Hindlimb muscle (tissue), 1 donor: ENCODE measurements at regions not wholly inside any gene's neighbourhood (a gene's known extent, or its start where the extent isn't known, plus 50 kb on each side); places are given as distances from the start of the nearest gene placed in this dataset.

Experiments used
- DNase-seq: peaks from one replicate; pipeline ENCODE4 v3.0.0-alpha.2; 2013

DNA sequence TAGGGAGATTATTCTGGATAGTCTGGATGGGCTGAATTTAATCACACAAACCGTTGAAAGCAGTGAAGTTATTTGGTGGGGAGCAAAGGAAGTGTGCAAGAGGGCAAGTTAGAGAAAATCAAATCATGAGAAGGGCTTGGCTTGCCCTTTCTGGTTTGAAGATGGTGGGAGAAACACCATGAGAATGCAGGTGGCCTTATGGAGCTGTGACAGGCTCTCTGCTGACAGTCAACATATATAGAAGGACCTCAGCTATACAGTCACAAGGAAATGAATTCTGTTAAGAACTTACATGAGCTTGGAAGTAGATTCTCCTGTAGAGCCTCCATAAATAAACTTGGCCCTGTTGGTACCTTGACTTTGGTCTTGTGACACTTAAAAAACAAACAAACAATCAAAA, 72.3 kb downstream of the GMNC start:
- DNase-seq, result no peak

DNA sequence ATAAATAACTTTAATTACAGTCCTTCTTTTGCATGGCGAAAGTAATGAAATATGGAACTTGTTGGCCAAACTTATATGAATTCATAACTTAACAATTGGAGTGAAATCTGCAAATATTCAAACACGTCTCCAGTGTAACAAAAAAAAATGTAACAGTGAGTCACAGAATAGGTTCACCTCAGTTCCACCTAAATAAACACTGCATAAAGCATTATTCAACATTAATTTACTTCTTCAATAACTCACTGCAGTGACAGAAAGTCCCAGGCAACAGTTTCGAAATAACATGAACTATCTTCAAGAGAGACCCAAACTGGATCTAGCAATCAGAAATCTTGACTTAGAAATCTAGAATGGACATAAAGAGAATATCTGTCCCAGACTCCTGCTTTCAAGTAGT, 75.6 kb downstream of the GMNC start:
- DNase-seq, result no peak

DNA sequence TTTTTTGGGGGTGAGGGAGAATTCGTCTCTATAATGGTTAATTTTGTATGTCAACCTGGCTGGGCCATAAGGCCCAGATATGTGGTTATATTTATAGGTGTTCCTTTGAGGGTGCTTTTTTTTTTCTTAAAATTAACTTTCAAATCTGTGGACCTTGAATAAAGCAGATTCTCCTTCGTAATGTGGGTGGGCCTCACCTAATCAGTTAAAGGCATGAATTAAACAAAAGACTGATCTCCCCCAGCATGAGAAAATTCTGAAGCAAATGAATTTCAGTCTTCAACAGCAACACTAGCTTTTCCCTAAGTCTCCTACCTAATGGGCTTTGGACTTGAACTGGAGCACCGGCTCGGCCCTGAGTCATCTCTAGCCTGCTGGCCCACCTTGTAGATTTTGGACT, 77.4 kb downstream of the GMNC start:
- no peak for DNase-seq

DNA sequence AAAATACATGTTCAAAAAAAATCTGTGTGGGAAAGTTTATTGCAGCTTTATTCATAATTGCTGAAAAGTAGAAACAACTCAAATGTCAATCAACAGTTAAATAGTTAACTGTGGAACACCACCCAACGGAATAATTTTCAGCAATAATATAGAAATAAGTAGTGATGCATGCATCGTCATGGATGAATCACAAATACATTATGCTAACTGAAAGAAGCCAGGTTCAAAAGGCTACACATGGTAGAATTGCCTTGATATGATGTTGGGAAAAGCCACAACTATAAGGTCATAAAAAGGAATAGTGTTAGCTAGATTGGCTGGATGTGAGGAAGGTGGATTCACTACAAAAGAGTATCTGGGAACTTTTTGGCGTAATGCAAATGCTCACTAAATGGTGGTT, 82.0 kb downstream of the GMNC start:
- DNase-seq, result no peak

DNA sequence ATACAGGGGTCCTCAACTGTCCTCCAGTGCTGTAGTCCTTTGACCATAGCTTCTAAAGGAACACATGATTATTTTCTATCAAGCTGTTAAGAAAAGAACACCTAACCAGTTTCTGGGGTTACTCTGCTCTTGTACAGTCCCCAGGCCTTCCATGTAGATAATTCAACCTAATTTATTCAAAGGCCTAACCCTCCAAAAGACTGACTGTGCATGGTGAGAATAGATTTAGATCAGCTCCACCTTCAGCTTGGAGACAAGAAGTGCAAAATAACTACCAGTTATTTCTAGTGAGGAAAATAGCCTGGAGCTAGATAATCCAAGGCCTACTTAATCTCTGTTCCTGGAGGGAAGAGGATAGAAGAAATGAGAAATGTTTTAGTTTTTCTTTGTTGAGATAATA, 87.9 kb downstream of the GMNC start:
- no peak for DNase-seq

DNA sequence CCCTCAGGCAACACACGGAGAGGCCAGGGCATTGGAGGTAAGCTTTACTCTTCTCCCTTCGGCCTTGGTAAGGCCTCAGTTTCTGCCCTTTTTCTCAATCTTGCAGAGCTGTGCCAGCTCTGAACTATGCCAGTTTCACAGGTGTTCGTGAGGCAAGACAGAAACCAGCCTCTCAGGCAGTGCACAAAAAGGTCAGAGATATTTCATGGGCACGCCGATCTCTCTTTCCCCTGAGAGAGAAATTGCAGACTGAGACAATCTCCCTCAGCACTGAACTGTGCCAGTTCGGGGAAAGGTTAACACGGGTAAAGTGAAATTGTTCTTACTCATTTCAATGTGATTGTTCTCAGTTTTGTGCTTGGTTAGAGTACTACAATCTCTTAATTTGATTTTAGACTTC, 88.5 kb downstream of the GMNC start:
- DNase-seq, result no peak

DNA sequence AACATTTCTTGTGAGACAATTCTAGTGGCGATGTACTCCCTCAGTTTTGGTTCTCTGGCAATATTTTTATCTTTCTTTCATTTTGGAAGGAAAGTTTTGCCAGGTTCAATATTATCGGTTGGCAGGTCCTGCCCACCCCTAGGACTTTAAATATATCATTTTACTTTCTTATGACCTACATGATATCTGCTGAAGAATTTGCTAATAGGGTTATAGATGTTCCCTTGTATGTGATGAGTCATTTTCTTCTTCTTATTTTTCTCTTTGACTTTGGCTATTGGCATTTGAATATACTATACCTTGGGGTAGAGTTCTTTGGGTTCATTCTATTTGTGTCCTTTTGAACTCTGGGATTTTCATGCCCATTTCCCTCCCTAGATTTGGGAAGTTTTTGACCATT, 89.7 kb downstream of the GMNC start:
- no peak for DNase-seq

DNA sequence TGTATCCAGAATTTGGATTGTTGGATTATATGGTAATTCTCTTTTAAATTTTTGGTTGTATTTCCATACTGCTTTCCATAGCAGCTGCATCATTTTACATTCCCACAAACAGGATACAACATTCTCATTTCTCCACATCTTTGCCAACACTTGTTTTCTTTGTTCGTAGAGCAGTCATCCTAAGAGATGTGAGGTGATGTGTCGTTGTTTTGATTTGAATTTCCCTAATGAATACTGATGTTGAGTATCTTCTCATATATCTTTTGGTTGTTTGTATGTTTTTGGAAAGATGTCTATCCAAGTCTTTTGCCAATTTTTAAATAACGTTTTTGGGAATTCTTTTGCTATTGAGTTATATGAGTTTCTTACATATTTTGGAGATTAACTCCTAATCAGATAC, 93.6 kb downstream of the GMNC start:
- DNase-seq, result peak; percentile 37

DNA sequence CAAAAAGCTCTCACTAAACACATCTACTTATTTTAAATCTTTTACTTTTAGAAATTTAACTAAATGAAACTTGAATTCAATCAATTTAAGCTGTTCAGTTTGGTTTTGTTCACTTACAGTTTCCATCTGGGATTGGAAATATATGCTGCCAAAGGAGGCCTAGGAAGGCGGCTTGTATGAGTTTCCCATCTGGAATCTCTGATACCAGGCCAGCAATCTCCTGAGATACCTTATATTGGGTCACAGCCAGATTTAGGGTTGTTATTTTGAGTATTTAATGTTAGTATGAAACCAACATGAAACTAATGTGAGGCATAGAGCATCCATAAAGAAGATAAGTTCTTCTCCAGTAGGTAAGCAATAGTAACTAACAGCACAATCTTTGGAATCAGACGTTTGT, 94.6 kb downstream of the GMNC start:
- DNase-seq, result peak; percentile 25

DNA sequence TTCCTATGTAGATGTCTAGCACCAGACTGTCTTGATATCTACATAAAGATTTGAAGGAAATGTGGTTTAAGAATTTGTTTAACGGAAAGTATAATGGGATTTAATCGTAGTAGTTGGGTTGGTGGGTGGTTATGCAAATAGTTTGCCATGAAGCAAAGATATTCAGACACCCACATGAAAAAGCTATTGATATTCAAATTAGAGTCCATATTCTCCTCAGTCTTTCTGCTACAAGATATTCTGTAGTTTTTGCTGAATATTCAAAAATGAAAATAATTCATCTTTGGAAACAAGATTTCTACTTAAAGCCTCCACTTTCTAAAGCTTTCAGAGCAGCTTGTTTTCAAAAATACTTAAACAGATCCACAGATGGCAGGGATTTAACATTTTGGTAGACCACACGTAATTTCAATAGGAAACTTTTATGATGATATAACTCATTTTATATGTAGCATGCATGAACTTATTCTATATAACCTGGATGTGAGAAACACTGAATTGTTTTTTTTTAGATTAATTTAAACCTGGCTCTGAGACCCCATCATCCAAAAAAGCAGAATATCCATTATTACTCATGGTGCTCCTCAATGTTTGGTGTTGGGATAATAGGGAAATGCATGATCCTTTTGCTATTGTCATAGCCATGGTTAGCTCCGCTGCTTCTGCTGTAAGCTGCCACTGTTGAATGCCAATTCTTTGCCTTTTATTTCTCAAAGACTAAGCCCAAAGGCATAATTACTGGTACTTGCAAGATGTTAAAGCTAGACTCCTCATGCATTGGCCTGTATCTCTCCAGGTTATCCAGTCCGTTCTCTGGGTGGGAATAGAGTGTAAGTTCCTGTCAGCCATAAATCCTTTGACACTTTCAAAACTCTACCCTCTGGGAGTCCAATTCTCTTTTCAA, 98.0 kb downstream of the GMNC start:
- DNase-seq, result no peak

DNA sequence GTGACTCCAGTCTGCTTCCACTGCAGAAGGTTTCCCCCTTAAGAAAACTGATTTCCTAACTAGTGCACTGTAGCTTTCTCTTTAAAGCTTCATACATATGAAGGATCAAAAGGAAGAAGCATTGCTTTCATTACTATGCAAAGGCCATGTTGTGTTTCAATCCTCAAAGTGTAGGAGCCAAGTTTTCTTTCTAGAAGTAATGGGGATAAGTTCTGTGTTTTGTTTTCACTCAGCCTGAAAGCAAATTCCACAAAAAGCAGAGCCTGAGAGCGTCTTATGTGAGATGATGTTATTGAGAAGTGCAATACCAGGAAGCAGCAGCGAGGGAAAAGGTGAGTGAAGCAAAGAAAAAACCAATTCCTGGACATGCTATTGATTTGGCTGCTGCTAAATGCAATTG, 99.7 kb downstream of the GMNC start:
- no peak for DNase-seq

DNA sequence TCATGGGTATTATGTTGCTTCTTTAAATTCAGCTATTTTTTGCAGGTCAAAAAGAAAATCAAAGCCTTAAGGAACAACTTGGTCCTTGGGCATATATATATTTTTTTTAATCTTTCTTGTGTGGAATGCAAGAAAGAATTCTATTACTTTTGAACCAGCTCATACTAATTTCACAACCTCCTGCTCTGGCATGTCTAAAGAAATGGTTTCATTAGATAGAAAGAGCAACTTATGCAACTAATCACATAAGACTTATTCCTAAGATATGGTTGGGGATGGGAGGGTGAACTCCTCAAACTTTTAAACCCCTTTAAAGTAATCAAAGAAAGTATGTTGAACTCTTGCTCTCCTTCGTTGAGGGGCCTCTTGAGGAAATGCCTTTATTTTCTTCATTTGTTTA, 114.9 kb downstream of the GMNC start:
- DNase-seq, result no peak

DNA sequence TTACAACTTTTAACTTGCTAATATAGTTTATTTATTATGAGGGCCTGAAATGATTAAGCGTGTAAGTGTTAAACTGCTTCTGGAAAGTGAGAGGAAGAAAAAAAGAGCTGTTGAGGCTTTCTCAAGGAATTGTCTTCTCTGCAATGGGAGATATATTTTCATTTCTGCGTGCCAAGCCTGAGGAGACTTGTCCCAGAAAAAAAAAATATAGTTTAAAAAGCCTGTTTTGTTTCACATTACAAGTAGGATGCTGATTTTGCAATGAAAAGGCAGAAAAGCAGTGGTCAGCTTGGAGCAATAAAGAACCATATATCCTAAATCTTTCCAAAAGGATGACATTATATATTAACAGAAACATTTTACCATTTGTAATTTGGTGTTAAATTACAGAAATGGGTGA, 115.5 kb downstream of the GMNC start:
- no peak for DNase-seq

DNA sequence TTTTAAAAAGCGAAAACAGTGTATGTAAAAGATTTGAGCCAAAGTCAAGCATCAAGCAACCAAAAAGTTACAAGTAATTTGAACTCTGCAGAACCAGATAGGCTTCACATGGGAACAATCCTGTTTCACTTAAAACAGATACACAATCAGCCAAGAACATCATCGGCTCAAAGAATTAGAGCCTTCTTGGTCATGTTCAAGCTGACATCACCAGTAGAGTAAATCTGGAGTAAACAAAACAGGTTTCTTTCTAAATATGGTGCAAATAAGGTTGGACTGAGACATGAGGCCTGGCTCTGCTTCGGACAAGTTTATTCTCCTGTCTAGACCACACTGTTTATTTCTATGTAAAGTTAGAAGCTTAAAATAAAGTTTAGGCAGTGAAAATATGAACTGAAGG, 116.0 kb downstream of the GMNC start:
- DNase-seq, result no peak

DNA sequence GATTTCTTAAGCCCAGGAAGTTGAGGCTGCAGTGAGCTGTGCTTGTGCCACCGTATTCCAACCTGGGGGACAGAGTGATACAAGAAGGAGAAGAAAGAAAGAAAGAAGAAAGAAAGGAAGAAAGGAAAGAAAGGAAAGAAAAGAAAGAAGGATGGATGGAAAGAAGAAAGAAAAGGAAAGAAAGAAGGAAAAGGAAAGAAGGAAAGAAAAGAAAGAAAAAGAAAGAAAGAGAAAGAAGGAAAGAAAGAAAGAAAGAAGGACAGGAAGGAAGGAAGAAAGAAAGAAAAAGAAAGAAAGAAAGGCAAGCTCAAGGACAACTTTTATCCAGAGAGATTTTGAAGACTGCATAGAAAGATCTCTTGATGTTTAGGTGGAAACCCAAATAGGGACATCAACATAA, 120.7 kb downstream of the GMNC start:
- no peak for DNase-seq

DNA sequence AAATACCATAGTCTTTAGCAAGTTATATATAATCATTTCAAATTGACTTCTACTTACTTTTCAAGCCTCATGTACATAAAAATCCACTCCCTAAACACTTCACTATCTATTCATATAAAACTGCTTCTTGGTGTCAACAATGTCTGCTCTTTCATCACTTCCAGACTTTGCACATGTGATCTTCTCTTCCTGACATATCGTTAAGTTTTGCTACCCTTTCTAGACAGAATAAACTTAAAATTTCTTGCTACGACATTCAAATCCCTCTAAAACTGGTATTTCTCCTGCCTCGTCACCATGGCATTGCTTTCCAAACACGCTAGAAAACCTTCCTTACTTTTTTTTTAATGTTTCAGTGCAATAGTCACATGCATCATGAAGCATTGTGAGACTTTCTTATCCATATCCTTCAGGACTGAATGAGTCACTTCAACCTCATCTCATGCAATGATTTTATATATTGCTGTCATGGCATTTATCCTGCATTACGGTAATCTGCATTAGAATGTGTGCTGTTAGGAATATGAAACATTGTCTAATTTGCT, 122.8 kb downstream of the GMNC start:
- no peak for DNase-seq

DNA sequence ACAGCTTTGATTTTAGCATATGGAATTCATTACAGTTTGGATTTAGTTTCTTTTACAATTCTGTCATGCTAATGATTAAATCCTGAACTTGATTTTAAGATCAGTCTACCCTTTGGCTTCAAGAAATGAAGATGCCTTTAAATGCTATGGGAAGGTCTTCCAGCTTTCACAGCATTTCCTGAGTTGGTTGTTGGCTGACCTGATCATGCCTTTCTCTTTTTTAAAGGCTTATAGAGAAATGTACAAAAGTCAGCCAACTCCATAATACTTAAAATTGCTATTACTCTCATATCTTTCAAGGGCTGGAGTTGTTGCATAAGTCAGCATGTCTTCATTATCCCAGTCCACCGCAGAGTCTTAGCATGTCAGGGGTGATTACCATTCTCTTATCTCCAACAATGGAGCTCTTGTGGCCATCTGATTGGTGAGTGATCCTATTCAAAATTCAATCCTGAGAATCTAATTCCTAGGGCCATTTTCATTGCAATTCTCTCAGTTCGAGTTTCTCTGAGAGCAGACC, 123.8 kb downstream of the GMNC start:
- DNase-seq, result no peak

DNA sequence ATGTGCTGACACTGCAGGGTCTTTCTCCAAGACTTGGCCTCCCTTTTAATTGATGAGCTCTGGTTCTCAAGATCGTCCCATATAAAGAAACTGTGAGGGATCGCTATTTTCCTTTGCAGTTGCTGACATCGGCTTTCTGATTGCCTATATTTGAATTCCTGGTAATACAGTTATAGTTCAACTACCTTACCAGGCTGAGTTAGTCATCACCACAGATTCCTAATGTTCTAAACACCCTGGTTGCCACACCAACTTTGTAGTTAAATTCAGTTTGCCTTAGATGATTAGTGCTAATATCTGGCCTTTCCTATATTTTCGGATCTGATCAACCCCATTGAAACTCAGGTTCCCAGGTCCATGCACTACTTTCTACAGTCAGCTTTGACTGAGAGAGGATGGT, 125.0 kb downstream of the GMNC start:
- DNase-seq, result no peak

DNA sequence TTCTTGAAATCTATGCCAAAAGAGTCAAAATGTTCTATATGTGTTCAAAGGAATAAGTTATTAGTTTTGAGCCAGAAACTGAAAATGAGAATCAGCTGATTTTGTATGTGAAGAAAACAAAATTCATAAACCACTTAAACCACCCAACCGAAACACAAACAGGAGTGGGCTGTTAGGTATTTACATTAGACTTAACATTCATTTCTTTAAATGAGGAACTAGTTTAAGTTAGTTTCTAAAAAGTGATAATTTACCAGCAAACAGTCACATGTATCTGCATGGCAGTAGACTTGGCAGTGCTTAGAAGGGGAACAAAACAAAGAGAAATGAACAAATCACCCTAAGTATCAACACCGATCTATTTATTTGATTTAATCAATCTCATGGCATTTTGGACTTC, 128.0 kb downstream of the GMNC start:
- DNase-seq, result no peak

DNA sequence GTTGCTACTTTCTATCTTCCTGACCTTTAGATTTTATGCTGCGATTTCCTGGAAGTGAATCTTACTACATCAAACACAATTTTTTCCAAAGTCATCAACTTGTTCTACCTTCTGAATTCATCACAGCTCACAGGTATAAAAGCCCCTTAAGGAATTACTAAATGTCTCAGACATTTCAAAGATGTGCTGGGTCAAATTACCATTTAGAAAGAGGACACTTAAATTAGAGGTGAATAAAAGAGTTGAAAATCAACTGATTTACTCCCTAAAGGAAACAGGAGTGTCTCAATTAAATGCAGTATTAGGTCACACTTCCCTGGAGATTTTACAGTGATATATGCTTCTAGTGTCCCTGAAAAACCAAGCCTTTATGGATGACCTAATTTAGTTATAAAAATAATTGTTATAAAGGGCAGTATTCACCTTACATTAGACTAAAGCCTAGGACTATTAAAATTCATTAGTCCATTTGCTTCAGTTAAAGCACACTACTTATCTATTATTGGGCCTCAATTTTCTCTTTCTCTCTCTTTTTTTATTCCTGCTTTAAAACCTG, 128.8 kb downstream of the GMNC start:
- no peak for DNase-seq

DNA sequence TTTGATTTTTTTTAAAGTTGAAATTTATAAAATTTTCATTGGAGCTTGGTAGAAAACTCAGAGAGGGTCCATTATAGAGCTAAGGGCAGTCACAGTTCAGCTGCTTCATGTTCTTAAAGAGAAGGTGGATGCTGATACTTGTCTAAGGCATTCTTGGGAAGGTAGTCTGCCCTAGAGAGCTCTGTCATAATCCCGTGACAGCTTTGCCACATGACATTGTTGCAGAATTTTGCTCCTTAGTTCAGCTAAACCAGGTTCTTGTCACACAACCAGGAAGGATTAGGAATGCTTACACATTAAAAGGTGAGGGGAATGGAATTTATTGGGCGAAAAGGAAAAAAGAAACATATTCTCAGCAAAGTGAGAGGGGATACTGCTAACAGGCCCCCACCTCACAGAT, 130.9 kb downstream of the GMNC start:
- DNase-seq, result no peak

DNA sequence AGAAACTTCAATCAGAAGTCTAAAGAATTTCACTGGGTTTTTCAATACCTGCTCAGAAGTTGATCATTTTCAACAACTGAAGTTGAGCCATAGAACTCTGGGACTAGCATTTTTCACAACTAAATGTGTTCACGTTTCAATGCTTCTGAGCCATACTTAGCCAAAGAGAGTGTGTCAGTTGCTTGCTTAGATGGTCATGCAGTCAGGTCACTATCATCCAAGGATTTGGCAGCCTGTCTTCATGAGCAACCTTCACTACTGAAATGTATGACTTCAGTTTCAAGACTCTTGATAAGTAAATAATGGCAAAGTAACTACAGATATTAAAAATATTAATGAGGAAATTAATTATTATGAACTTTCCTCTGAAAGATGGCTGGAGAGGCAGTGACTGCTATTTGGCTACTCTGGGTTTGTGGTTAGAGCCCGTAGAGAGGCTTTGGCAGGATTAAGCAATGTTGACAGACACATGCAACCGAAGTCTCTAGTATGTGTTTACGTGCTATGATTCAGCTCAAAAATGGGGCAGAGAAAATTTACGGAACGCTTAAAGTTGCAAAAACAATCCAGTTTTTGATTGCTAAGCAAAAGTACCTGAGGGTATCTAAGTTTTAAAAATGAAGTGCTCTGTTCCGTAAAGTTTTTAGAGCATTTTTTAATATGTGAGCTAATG, 133.8 kb downstream of the GMNC start:
- no peak for DNase-seq

DNA sequence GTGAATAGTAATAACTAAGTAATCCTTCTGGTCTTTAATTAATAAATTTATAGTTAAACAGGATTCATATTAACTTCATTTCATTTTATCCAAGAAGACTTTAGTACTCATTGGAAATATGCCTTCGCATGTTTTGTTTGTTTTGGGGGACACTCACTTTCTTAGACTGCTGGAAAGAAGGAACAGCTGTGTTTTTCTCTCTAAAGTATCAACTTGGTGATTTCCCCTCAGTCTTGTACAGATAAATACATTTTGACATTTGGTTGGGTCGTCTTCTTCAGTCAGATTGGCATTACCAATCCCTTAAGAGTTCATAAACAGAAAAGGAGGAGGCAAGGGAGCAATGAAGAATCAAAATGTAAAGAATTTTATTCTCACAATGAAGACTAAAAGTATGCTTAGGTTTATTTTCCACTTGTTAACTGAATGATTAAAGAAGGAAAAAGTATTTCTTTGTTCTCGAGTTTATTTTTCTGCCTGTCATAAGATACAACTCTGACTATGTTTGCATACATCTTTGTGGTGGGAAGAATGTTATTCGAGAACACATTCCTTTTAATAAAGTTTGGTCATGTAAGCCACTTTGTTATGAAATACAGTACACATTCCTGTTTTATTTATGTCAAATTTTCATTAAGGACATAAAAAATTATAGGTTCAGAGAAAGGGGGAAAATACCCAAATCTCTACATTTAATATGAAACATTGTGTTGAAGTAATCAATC, 140.2 kb downstream of the GMNC start:
- DNase-seq, result no peak
